ENCODE measurements at regions not wholly inside any gene's neighbourhood (a gene's known extent, or its start where the extent isn't known, plus 50 kb on each side); places are given as distances from the start of the nearest gene placed in this dataset.
A peak's percentile ranks its signal among the peaks of the same experiment; 100 is the strongest.

DNA sequence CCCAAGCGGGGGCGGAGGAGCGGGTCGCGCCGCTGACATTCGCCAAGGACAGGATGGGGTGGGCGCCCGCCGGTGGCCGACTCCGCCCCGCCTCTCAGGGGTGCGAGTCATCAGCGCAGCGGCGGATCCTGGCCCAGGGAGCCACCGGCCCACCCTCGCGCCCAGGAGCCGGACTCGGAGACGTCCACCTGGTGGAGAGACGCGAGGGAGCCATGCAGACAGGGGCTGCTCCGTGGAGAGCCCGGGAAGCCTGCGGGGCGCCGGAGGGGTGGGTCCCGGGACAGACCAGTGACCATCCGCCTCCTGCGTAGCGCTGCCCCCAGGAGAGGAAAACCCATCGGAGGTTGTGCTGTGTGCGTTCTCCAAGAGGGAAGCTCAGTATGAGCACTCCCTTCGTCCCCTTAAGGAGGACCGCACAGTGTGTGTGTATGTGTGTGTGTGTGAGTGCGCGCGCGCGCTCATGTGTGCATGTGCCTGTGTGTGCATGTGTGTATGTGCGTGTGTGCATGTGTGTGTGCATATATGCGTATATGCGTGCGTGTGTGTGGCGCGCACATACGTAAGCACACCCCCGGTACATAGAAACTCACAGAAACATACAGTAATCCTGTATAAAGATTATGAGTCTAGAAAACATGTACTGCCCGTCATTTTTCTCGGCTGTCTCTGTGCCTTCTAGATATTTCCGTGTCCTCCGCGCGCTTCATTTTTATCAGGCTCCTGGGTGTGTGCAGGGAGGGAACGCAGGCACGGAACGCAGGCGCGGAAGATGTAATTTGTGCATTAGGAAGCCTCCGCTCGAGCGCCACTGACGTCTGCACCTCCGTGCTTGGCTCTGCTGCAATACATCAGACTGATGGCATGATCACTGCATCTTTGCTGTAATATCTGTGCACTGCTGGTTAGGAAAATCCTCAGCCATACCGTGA, 158.9 kb downstream of the TBXT start:
- Mint-ChIP-seq H3K4me3 (ENCODE audit: low read depth) (peak overlapping the region; percentile 60), H3K9me3 (ENCODE audit: low read depth) (no peaks in the 10 kb centered on the region), H3K27ac (no peak overlapping the region), H3K4me1 (ENCODE audit: low read depth) (peaks cover 14% of the 10 kb centered on the region), H3K27me3 (peaks cover 76% of the 10 kb centered on the region), H3K36me3 (ENCODE audit: insufficient read depth) (no peaks in the 10 kb centered on the region)
- TF ChIP-seq, protein P1, sequence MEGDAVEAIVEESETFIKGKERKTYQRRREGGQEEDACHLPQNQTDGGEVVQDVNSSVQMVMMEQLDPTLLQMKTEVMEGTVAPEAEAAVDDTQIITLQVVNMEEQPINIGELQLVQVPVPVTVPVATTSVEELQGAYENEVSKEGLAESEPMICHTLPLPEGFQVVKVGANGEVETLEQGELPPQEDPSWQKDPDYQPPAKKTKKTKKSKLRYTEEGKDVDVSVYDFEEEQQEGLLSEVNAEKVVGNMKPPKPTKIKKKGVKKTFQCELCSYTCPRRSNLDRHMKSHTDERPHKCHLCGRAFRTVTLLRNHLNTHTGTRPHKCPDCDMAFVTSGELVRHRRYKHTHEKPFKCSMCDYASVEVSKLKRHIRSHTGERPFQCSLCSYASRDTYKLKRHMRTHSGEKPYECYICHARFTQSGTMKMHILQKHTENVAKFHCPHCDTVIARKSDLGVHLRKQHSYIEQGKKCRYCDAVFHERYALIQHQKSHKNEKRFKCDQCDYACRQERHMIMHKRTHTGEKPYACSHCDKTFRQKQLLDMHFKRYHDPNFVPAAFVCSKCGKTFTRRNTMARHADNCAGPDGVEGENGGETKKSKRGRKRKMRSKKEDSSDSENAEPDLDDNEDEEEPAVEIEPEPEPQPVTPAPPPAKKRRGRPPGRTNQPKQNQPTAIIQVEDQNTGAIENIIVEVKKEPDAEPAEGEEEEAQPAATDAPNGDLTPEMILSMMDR (IDR thresholded peaks at IDR 0.05; ENCODE audit: unreplicated experiment), result peak; percentile 44
- peak; percentile 30 for DNase-seq (ENCODE audit: low spot score, unreplicated experiment)

DNA sequence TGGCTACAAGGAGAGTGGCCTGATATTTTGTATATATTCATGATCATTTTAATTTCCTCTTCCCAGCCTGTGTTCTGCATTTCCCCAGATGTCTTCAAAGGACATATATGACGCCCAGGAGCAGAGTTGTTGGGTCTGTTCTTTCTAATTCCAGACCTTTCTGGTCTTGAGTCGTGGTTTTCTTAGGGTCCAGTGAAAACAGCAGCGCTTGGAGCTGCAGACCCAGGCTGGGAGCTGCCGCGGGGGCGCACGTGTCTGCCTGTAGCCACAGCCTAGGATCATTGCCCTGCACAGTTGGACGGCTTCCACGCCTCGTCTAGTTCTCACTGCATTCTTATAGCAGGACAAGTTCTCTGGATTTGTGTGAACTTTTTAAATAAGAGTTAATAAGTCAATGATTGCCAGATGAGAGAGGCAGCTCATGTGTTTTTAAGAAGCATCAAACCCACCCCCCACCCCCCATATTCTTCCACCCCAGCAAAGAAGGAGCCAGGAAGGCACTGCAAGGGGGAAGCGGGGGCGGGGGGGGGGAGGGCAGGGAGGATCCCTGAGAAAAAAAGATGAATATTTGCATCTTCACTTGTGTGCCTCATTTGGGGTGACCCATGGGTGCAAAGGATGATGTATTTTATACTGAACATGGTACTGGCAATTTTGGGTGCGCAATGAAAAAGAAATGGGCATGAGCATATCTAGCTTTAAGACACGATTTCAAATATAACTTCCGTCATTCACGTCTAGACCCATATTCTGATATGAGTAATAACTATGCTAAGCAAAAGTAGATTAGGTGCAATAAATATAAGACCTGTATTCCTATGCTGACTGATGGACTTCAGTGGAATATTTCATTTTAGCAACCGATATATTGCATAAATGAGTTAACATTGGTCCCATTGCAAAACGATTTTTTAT, 160.0 kb downstream of the TBXT start:
- peak overlapping the region; percentile 60 for H3K4me3 Mint-ChIP-seq (ENCODE audit: low read depth)
- H3K4me1 Mint-ChIP-seq (ENCODE audit: low read depth), result peaks cover 20% of the 10 kb centered on the region
- peaks cover 76% of the 10 kb centered on the region for H3K27me3 Mint-ChIP-seq
- no peak overlapping the region for H3K27ac Mint-ChIP-seq
- TF ChIP-seq, protein P1 (IDR thresholded peaks at IDR 0.05; ENCODE audit: unreplicated experiment), result no peak
- no peaks in the 10 kb centered on the region for H3K36me3 Mint-ChIP-seq (ENCODE audit: insufficient read depth)
- no peaks in the 10 kb centered on the region for H3K9me3 Mint-ChIP-seq (ENCODE audit: low read depth)
- DNase-seq (ENCODE audit: low spot score, unreplicated experiment), result no peak

- H3K9me3 Mint-ChIP-seq (ENCODE audit: low read depth), result no peaks in the 10 kb centered on the region
- H3K4me3 Mint-ChIP-seq (ENCODE audit: low read depth), result peak overlapping the region; percentile 50
- peaks cover 71% of the 10 kb centered on the region for H3K27me3 Mint-ChIP-seq
- H3K36me3 Mint-ChIP-seq (ENCODE audit: insufficient read depth), result no peaks in the 10 kb centered on the region
- TF ChIP-seq, protein P1 (IDR thresholded peaks at IDR 0.05; ENCODE audit: unreplicated experiment), result no peak
- no peak for DNase-seq (ENCODE audit: low spot score, unreplicated experiment)
- H3K4me1 Mint-ChIP-seq (ENCODE audit: low read depth), result peaks cover 20% of the 10 kb centered on the region
- H3K27ac Mint-ChIP-seq, result no peak overlapping the region
Observed at GRCh38 chr6:166006900-166007301, 160.8 kb downstream of the TBXT start.

- Mint-ChIP-seq H3K4me3 (ENCODE audit: low read depth) (peak overlapping the region; percentile 50), H3K36me3 (ENCODE audit: insufficient read depth) (no peaks in the 10 kb centered on the region), H3K4me1 (ENCODE audit: low read depth) (peaks cover 20% of the 10 kb centered on the region), H3K27me3 (peaks cover 73% of the 10 kb centered on the region), H3K27ac (no peak overlapping the region), H3K9me3 (ENCODE audit: low read depth) (no peaks in the 10 kb centered on the region)
- DNase-seq (ENCODE audit: low spot score, unreplicated experiment), result peak; percentile 36
- TF ChIP-seq, protein P1 (IDR thresholded peaks at IDR 0.05; ENCODE audit: unreplicated experiment), result no peak
Observed at GRCh38 chr6:166005944-166006899, 161.4 kb downstream of the TBXT start.
